HepG2 (cell line): ENCODE measurements at regions not wholly inside any gene's neighbourhood (a gene's known extent, or its start where the extent isn't known, plus 50 kb on each side); places are given as distances from the start of the nearest gene placed in this dataset.

Experiments used
- ATAC-seq: fragments of 200-7000 bp; cut with Tn5 transposase; 3 replicates; pipeline ENCODE4 v1.9.1; 2020; ENCODE audit warnings: mild to moderate bottlenecking, moderate library complexity
- BruUV-seq: library from RNA; stranded (reverse); fragments of 400-500 nt; replicated peaks from 2 replicates; lab custom pipeline; 2021; lab: Mats Ljungman, UMichigan
- CTCF ChIA-PET: fragments of 300-600 bp; formaldehyde crosslinking; extraction: SDS; loops from one replicate; lab custom pipeline; 2021; ENCODE audit warnings: low total read pairs, inconsistent platforms, low intra/inter-chr PET ratio; lab: Yijun Ruan, JAX
- POLR2A ChIA-PET: fragments of 350-600 bp; sonication (Branson Sonifier 250); formaldehyde crosslinking; loops from one replicate; lab custom pipeline; 2020; ENCODE audit warnings: antibody characterized with exemption, inconsistent platforms; lab: Yijun Ruan, JAX
- DNase-seq: peaks from one replicate; pipeline ENCODE4 v3.0.0-alpha.2; 2015; ENCODE audit warnings: low spot score
- FAIRE-seq: peaks from 3 replicates; lab custom pipeline; 2011; peaks lifted over from hg19 to GRCh38; lab: Jason Lieb, UNC
- H2AFZ ChIP-seq: one replicate; pipeline ENCODE4 v1.6.1; 2011; ENCODE audit warnings: low read length, inconsistent platforms
- H3K27ac ChIP-seq: fragments of 300-600 bp; 3 replicates; pipeline ENCODE4 v1.8.0; 2011; ENCODE audit warnings: mixed run types, mild to moderate bottlenecking, mixed read lengths, low read length, inconsistent platforms; ENCODE audit not compliant: insufficient read depth; ENCODE audit errors: extremely low read length
- H3K27me3 ChIP-seq, 2 experiments: fragments of 200-600 bp in 1 of 2; 2 replicates in 1 of 2; 3 replicates in 1 of 2; pipeline versions ENCODE4 v1.6.0 to v1.8.0; 2011; ENCODE audit warnings: low read length in 2 of 2, mild to moderate bottlenecking in 2 of 2, moderate library complexity in 2 of 2, inconsistent platforms in 1 of 2; ENCODE audit not compliant: insufficient read depth in 2 of 2, control insufficient read depth in 1 of 2
- H3K36me3 ChIP-seq, 2 experiments: fragments of 200-600 bp in 1 of 2; replicated peaks in 1 of 2; 2 replicates in 1 of 2; 3 replicates in 1 of 2; pipeline versions ENCODE4 v1.5.1 to v1.8.0; 2011; ENCODE audit warnings: low read length in 2 of 2, inconsistent platforms in 1 of 2; ENCODE audit not compliant: insufficient read depth in 2 of 2, control insufficient read depth in 1 of 2
- H3K4me1 ChIP-seq: 2 replicates; pipeline ENCODE4 v1.5.1; 2012; ENCODE audit warnings: low read length, inconsistent platforms; ENCODE audit not compliant: insufficient read depth
- H3K4me2 ChIP-seq: 2 replicates; pipeline ENCODE4 v1.6.0; 2011; ENCODE audit warnings: low read depth, low read length, inconsistent platforms
- H3K4me3 ChIP-seq, 3 experiments: fragments of 200-600 bp in 1 of 3; sonication (generic), shearing (Covaris generic) in 1 of 3; replicated peaks in 1 of 3; 2 replicates each; pipeline ENCODE4 v1.5.1; 2011 to 2016; ENCODE audit warnings: low read length in 3 of 3, inconsistent platforms in 2 of 3, low read depth in 2 of 3, mild to moderate bottlenecking in 2 of 3, control low read depth in 1 of 3, mixed read lengths in 1 of 3; ENCODE audit not compliant: insufficient read depth in 1 of 3
- H3K79me2 ChIP-seq: one replicate; pipeline ENCODE4 v1.6.1; 2011; ENCODE audit warnings: low read length, inconsistent platforms; ENCODE audit not compliant: insufficient read depth
- H3K9ac ChIP-seq: 2 replicates; pipeline ENCODE4 v1.6.0; 2011; ENCODE audit warnings: mild to moderate bottlenecking, low read depth, low read length, inconsistent platforms; ENCODE audit not compliant: insufficient read depth
- H3K9me3 ChIP-seq: 2 replicates; pipeline ENCODE4 v1.5.1; 2012; ENCODE audit warnings: mild to moderate bottlenecking, low read length
- H4K20me1 ChIP-seq: 2 replicates; pipeline ENCODE4 v1.6.0; 2011; ENCODE audit warnings: inconsistent platforms, mild to moderate bottlenecking, low read length, moderate library complexity; ENCODE audit not compliant: insufficient read depth
- MYNN ChIP-seq: sonication (generic); formaldehyde crosslinking; IDR thresholded peaks from 2 replicates; pipeline ENCODE4 v1.4.0; 2020; ENCODE audit warnings: mild to moderate bottlenecking, low read depth, missing genetic modification reagents
- ZFP82 ChIP-seq: sonication (generic); formaldehyde crosslinking; IDR thresholded peaks from 2 replicates; pipeline ENCODE4 v1.5.1; 2020; ENCODE audit warnings: mild to moderate bottlenecking, missing genetic modification reagents, borderline replicate concordance
- WGBS: methylation state at CpG from one replicate; pipeline ENCODE4 v1.1.6; 2017; ENCODE audit warnings: low lambda C conversion rate; 5-methylcytosine and 5-hydroxymethylcytosine counted together
- in situ Hi-C: cut with HindIII; loops from 2 replicates; pipeline ENCODE4 v1.10.0; 2017; ENCODE audit warnings: low pct_unique_long_range_greater_than_20kb; ENCODE audit not compliant: extremely low pct_ligation_motif_present
- intact Hi-C: fragments of 100-400 bp; cut with micrococcal nuclease; formaldehyde crosslinking; loops from one replicate; pipeline ENCODE4 v1.10.0; 2022; ENCODE audit not compliant: unreplicated experiment

DNA sequence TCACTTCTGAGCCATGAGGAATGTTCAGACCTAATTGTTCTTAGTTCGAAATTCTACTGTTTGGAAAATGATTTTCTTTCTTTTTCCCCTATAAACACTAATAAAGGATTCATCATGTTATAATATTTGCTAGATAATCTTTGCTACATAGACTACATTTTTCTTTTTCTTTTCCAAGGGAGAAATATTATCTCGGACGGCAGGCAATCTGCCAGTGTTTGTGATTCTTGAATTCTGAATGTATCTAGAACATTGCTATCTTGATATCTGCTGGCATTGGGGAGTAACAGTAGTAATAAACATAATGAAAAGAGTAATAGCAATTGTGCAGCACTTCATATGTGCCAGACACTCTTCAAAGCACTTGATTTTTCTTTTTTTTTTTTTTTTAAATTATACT is 107.7 kb upstream of the ZNF32 start:
- Histone ChIP-seq H3K4me2 (no peak overlapping the region), H3K27ac (no peak overlapping the region), H2AFZ (no peak overlapping the region), H4K20me1 (no peaks in the 10 kb centered on the region), H3K4me3 (no peak overlapping the region), H3K4me1 (no peaks in the 10 kb centered on the region), H3K36me3 (no peaks in the 10 kb centered on the region)
- BruUV-seq = no TSS peak
- FAIRE-seq = no peak
- no peak for DNase-seq
- ChIA-PET POLR2A (no interaction called here), CTCF (no interaction called here)
- intact Hi-C loops = no loop called here
- ATAC-seq = no peak
- TF ChIP-seq ZFP82 (CRISPR knock-in tag) = no peak
- TF ChIP-seq, all 625 proteins: peak for 0
- in situ Hi-C loops = no loop called here
- WGBS = 10% methylated on average over 3 of the region's 3 CpGs
- Histone ChIP-seq H3K79me2 (no peaks in the 10 kb centered on the region), H3K9me3 (no peaks in the 10 kb centered on the region), H3K27me3 (peaks cover 0 to 1% of the 10 kb centered on the region in 2 experiments; a peak in 1 of 5 replicates), H3K9ac (no peak overlapping the region)

DNA sequence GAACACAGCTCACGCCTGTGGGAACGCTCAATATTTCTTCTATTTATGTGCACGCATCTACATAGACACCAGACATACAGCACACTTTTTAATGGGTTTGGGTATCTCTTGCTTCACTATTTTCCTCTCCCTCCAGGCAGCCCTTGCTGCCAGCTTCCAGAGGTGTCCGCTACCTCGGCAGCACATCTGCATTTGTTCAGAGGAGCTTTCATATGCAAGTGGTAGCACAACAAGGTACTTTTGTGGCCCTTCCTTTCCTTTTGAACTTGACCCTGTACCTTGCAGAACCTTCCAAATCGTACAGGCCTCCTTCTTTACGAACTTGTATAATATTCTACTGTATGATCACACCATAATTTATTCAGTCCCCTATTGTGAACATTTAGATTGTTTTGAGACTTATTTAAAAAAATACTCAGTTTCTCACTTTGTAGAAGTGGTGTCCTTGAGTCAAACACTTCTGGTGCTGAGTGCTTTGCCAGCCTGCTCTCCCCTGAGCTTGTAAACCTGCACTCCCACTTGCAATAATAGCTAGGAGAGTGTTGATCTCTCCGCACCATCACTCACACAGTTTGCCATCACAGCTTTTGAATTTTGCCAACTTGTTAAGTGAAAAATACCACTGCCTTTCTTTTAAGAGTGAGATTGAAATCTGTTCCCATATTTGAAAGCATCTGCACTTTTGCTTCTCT is 106.0 kb upstream of the ZNF32 start:
- no peak for TF ChIP-seq MYNN (CRISPR knock-in tag)
- no peak overlapping the region for H3K27ac ChIP-seq
- BruUV-seq = no TSS peak
- no peaks in the 10 kb centered on the region for H3K4me1 ChIP-seq
- intact Hi-C loops (no loop called here), in situ Hi-C loops (no loop called here)
- peaks cover 0 to 1% of the 10 kb centered on the region in 2 experiments; a peak in 1 of 5 replicates for H3K27me3 ChIP-seq
- H2AFZ ChIP-seq = no peak overlapping the region
- no peaks in the 10 kb centered on the region for H3K36me3 ChIP-seq
- H3K9me3 ChIP-seq = no peaks in the 10 kb centered on the region
- FAIRE-seq (no peak), ATAC-seq (no peak), DNase-seq (no peak)
- no peak overlapping the region for H3K9ac ChIP-seq
- H3K4me3 ChIP-seq = no peak overlapping the region
- ChIA-PET CTCF (no interaction called here), POLR2A (no interaction called here)
- H3K4me2 ChIP-seq = no peak overlapping the region
- no peaks in the 10 kb centered on the region for H3K79me2 ChIP-seq
- H4K20me1 ChIP-seq = no peaks in the 10 kb centered on the region
- 36% methylated on average over 8 of the region's 8 CpGs for WGBS
